ENCODE measurements at regions not wholly inside any gene's neighbourhood (a gene's known extent, or its start where the extent isn't known, plus 50 kb on each side); places are given as distances from the start of the nearest gene placed in this dataset.

DNA sequence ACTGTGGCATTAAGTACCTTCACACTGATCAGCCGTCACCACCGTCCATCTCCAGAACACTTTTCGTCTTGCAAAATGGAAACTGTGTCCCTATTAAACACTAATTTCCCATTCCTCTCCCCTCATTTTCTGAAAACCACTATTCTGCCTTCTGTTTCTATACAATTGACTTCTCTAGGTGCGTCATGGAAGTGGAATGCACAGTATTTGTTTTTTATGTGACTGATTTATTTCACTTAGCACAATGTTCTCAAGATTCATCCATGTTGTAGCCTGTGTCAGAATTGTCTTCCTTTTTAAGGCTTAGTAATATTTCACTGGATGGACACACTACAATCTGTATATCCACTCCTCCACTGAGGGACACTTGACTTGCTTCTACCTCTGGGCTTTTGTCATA lies 53.8 kb upstream of the PDE10A start (continued):
- TF ChIP-seq, protein P1, sequence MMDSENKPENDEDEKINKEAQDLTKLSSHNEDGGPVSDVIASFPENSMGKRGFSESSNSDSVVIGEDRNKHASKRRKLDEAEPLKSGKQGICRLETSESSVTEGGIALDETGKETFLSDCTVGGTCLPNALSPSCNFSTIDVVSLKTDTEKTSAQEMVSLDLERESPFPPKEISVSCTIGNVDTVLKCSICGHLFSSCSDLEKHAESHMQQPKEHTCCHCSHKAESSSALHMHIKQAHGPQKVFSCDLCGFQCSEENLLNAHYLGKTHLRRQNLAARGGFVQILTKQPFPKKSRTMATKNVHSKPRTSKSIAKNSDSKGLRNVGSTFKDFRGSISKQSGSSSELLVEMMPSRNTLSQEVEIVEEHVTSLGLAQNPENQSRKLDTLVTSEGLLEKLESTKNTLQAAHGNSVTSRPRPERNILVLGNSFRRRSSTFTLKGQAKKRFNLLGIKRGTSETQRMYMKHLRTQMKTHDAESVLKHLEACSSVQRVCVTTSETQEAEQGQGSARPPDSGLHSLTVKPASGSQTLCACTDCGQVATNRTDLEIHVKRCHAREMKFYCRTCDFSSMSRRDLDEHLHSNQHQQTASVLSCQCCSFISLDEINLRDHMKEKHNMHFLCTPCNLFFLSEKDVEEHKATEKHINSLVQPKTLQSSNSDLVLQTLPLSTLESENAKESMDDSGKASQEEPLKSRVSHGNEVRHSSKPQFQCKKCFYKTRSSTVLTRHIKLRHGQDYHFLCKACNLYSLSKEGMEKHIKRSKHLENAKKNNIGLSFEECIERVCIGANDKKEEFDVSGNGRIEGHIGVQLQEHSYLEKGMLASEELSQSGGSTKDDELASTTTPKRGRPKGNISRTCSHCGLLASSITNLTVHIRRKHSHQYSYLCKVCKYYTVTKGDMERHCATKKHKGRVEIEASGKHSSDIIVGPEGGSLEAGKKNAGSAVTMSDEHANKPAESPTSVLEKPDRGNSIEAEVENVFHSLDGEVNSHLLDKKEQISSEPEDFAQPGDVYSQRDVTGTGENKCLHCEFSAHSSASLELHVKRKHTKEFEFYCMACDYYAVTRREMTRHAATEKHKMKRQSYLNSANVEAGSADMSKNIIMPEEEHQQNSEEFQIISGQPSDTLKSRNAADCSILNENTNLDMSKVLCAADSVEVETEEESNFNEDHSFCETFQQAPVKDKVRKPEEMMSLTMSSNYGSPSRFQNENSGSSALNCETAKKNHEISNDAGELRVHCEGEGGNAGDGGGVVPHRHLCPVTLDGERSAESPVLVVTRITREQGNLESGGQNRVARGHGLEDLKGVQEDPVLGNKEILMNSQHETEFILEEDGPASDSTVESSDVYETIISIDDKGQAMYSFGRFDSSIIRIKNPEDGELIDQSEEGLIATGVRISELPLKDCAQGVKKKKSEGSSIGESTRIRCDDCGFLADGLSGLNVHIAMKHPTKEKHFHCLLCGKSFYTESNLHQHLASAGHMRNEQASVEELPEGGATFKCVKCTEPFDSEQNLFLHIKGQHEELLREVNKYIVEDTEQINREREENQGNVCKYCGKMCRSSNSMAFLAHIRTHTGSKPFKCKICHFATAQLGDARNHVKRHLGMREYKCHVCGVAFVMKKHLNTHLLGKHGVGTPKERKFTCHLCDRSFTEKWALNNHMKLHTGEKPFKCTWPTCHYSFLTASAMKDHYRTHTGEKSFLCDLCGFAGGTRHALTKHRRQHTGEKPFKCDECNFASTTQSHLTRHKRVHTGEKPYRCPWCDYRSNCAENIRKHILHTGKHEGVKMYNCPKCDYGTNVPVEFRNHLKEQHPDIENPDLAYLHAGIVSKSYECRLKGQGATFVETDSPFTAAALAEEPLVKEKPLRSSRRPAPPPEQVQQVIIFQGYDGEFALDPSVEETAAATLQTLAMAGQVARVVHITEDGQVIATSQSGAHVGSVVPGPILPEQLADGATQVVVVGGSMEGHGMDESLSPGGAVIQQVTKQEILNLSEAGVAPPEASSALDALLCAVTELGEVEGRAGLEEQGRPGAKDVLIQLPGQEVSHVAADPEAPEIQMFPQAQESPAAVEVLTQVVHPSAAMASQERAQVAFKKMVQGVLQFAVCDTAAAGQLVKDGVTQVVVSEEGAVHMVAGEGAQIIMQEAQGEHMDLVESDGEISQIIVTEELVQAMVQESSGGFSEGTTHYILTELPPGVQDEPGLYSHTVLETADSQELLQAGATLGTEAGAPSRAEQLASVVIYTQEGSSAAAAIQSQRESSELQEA (CRISPR knock-in tag; IDR thresholded peaks at IDR 0.05; ENCODE audit: not compliant biosample characterization), result no peak
- TF ChIP-seq SUZ12 (IDR thresholded peaks at IDR 0.05; ENCODE audit: low read depth, low read length) (no peak), ZNF34 (CRISPR knock-in tag; IDR thresholded peaks at IDR 0.05; ENCODE audit: borderline replicate concordance) (no peak)
- TF ChIP-seq, protein P2, sequence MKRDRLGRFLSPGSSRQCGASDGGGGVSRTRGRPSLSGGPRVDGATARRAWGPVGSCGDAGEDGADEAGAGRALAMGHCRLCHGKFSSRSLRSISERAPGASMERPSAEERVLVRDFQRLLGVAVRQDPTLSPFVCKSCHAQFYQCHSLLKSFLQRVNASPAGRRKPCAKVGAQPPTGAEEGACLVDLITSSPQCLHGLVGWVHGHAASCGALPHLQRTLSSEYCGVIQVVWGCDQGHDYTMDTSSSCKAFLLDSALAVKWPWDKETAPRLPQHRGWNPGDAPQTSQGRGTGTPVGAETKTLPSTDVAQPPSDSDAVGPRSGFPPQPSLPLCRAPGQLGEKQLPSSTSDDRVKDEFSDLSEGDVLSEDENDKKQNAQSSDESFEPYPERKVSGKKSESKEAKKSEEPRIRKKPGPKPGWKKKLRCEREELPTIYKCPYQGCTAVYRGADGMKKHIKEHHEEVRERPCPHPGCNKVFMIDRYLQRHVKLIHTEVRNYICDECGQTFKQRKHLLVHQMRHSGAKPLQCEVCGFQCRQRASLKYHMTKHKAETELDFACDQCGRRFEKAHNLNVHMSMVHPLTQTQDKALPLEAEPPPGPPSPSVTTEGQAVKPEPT (CRISPR knock-in tag; IDR thresholded peaks at IDR 0.05; ENCODE audit: low read depth), result no peak
